ENCODE measurements at regions not wholly inside any gene's neighbourhood (a gene's known extent, or its start where the extent isn't known, plus 50 kb on each side); places are given as distances from the start of the nearest gene placed in this dataset.
"Not testable (repeated sequence)": the region's sequence is repeated elsewhere in the genome, so short reads cannot be mapped to it uniquely, and the experiment has no call there.

- DNase-seq, result no peak
Observed at GRCh38 chr6:167547751-167548150, 222.9 kb downstream of the TTLL2 start.

- DNase-seq, result no peak
Observed at GRCh38 chr6:167548451-167548850, 223.6 kb downstream of the TTLL2 start.

GRCh38 chr6:167549213-167549612, 224.3 kb downstream of the TTLL2 start:
- no peak for DNase-seq

GRCh38 chr6:167550941-167551627, 226.2 kb downstream of the TTLL2 start:
- no peak for DNase-seq

GRCh38 chr6:167551628-167552257, 226.9 kb downstream of the TTLL2 start:
- DNase-seq, result no peak

- DNase-seq, result no peak
Observed at GRCh38 chr6:167552258-167552630, 227.4 kb downstream of the TTLL2 start.

GRCh38 chr6:167552961-167553735, 228.3 kb downstream of the TTLL2 start:
- no peak for DNase-seq

- no peak for DNase-seq
Observed at GRCh38 chr6:167553736-167554119, 228.8 kb downstream of the TTLL2 start.

GRCh38 chr6:167554854-167555253, 230.0 kb downstream of the TTLL2 start:
- DNase-seq, result no peak

- DNase-seq, result no peak
Observed at GRCh38 chr6:167555836-167556235, 230.9 kb downstream of the TTLL2 start.

GRCh38 chr6:167557675-167558074, 232.8 kb downstream of the TTLL2 start:
- no peak for DNase-seq

GRCh38 chr6:167558246-167559177, 233.6 kb downstream of the TTLL2 start:
- DNase-seq, result no peak

GRCh38 chr6:167559675-167560479, 235.0 kb downstream of the TTLL2 start:
- no peak for DNase-seq

- no peak for DNase-seq
Observed at GRCh38 chr6:167560673-167561569, 236.0 kb downstream of the TTLL2 start.

- not testable (repeated sequence) for DNase-seq
Observed at GRCh38 chr6:167562862-167563261, 238.0 kb downstream of the TTLL2 start.

- no peak for DNase-seq
Observed at GRCh38 chr6:167564416-167565250, 239.7 kb downstream of the TTLL2 start.

GRCh38 chr6:167565388-167565787, 240.5 kb downstream of the TTLL2 start:
- no peak for DNase-seq

- DNase-seq, result no peak
Observed at GRCh38 chr6:167565884-167566599, 241.2 kb downstream of the TTLL2 start.

GRCh38 chr6:167566711-167567141, 241.8 kb downstream of the TTLL2 start:
- DNase-seq, result no peak
